Neural cell (in vitro differentiated cells): ENCODE measurements at regions not wholly inside any gene's neighbourhood (a gene's known extent, or its start where the extent isn't known, plus 50 kb on each side); places are given as distances from the start of the nearest gene placed in this dataset.
"Not testable (repeated sequence)": the region's sequence is repeated elsewhere in the genome, so short reads cannot be mapped to it uniquely, and the experiment has no call there.

Source experiments
- H2AFZ ChIP-seq: fragments of 200-600, 300-800 bp; sonication (generic), shearing (Covaris generic); 2 replicates; pipeline ENCODE4 v1.6.0; 2014; ENCODE audit warnings: low read depth, mild to moderate bottlenecking, antibody characterized with exemption, low read length, moderate library complexity
- H3F3A ChIP-seq: fragments of 200-600 bp; shearing (Covaris generic); 2 replicates; pipeline ENCODE4 v1.6.1; 2016; ENCODE audit warnings: mild to moderate bottlenecking, moderate library complexity, mixed read lengths, antibody characterized with exemption, low read length; ENCODE audit not compliant: insufficient read depth, poor library complexity, severe bottlenecking
- H3K27ac ChIP-seq: fragments of 200-600, 300-800 bp; sonication (generic), shearing (Covaris generic); 2 replicates; pipeline ENCODE4 v1.5.1; 2014; ENCODE audit warnings: mild to moderate bottlenecking, low read length, moderate library complexity
- H3K27me3 ChIP-seq: fragments of 300-800, 200-600 bp; sonication (generic), shearing (Covaris generic); 2 replicates; pipeline ENCODE4 v1.6.0; 2014; ENCODE audit warnings: mild to moderate bottlenecking, low read depth, low read length, moderate library complexity; ENCODE audit not compliant: insufficient read depth
- H3K36me3 ChIP-seq: fragments of 300-800, 200-600 bp; sonication (generic), shearing (Covaris generic); 2 replicates; pipeline ENCODE4 v1.5.1; 2014; ENCODE audit warnings: mild to moderate bottlenecking, antibody characterized with exemption, low read length, moderate library complexity; ENCODE audit not compliant: insufficient read depth
- H3K4me2 ChIP-seq: fragments of 300-800, 200-600 bp; sonication (generic), shearing (Covaris generic); 2 replicates; pipeline ENCODE4 v1.6.0; 2014; ENCODE audit warnings: mild to moderate bottlenecking, low read length
- H3K4me3 ChIP-seq: fragments of 300-800, 200-600 bp; sonication (generic), shearing (Covaris generic); 2 replicates; pipeline ENCODE4 v1.5.1; 2014; ENCODE audit warnings: mild to moderate bottlenecking, low read length, moderate library complexity
- H3K79me2 ChIP-seq: fragments of 200-600 bp; shearing (Covaris generic); replicated peaks from 2 replicates; pipeline ENCODE4 v1.6.0; 2014; ENCODE audit warnings: mild to moderate bottlenecking, low read length, moderate library complexity; ENCODE audit not compliant: insufficient read depth
- H3K9ac ChIP-seq: fragments of 300-800, 200-600 bp; sonication (generic), shearing (Covaris generic); 2 replicates; pipeline ENCODE4 v1.6.1; 2016; ENCODE audit warnings: mild to moderate bottlenecking, low read length, mixed read lengths
- H3K9me2 ChIP-seq: fragments of 200-600 bp; shearing (Covaris generic); 2 replicates; pipeline ENCODE4 v1.6.1; 2016; ENCODE audit warnings: mild to moderate bottlenecking, low read length, mixed read lengths; ENCODE audit not compliant: insufficient read depth
- H3K9me3 ChIP-seq: fragments of 200-600, 300-800 bp; sonication (generic), shearing (Covaris generic); 2 replicates; pipeline ENCODE4 v1.6.1; 2016; ENCODE audit warnings: mild to moderate bottlenecking, mixed run types, low read length, moderate library complexity, mixed read lengths
- H4K20me1 ChIP-seq: fragments of 200-600 bp; shearing (Covaris generic); 2 replicates; pipeline ENCODE4 v1.6.1; 2016; ENCODE audit warnings: mild to moderate bottlenecking, mixed run types; ENCODE audit not compliant: insufficient read depth
- CTCF ChIP-seq: fragments of 450-650 bp; IDR thresholded peaks from 2 replicates; pipeline ENCODE4 v1.5.1; 2014; ENCODE audit warnings: antibody characterized with exemption, mild to moderate bottlenecking, moderate library complexity; ENCODE audit not compliant: poor library complexity, severe bottlenecking
- EP300 ChIP-seq: fragments of 450-650 bp; conservative IDR thresholded peaks from 2 replicates; pipeline ENCODE4 v1.6.1; 2014; ENCODE audit warnings: antibody characterized with exemption, mild to moderate bottlenecking, moderate library complexity; ENCODE audit not compliant: poor library complexity, severe bottlenecking
- EZH2 ChIP-seq: fragments of 200-600, 300-800 bp; shearing (Covaris generic), sonication (generic); IDR thresholded peaks from 2 replicates; pipeline ENCODE4 v1.6.1; 2014; ENCODE audit warnings: antibody characterized with exemption, low read length, borderline replicate concordance, mild to moderate bottlenecking; ENCODE audit not compliant: insufficient read depth, poor library complexity, severe bottlenecking
- MXI1 ChIP-seq: fragments of 450-650 bp; conservative IDR thresholded peaks from 2 replicates; pipeline ENCODE4 v1.6.1; 2014; ENCODE audit warnings: antibody characterized with exemption, mild to moderate bottlenecking; ENCODE audit not compliant: poor library complexity, severe bottlenecking
- POLR2AphosphoS5 ChIP-seq: IDR thresholded peaks from 2 replicates; pipeline ENCODE4 v1.6.1; 2012
- RAD21 ChIP-seq: fragments of 450-650 bp; conservative IDR thresholded peaks from 2 replicates; pipeline ENCODE4 v1.6.1; 2014; ENCODE audit warnings: antibody characterized with exemption, mild to moderate bottlenecking, moderate library complexity
- REST ChIP-seq: IDR thresholded peaks from 2 replicates; pipeline ENCODE4 v1.6.1; 2012; ENCODE audit warnings: borderline replicate concordance
- SMC3 ChIP-seq: fragments of 450-650 bp; conservative IDR thresholded peaks from 2 replicates; pipeline ENCODE4 v1.6.1; 2014; ENCODE audit warnings: antibody characterized with exemption, mild to moderate bottlenecking, moderate library complexity; ENCODE audit not compliant: poor library complexity
- TAF1 ChIP-seq: IDR thresholded peaks from 2 replicates; pipeline ENCODE4 v1.6.1; 2012; ENCODE audit warnings: low read depth

DNA sequence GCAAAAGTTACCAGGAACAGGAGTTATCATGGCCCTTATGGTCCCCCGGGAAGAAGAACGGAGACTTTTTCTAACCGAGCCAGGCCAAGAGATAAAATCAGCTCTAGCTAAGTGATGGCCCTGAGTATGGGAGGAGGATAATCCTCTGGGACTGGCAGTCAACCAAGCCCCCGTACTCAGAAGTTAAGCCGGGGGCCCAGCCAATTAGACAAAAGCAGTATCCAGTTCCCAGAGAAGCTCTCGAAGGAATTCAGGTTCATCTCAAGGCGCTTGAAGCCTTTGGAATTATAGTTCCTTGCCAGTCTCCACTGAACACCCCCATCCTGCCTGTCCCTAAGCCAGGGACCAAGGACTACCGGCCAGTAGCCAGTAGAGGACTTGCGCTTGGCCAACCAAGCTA lies 365.3 kb upstream of the TCF4 start (continued):
- TF ChIP-seq EZH2 (no peak), TAF1 (no peak)

- not testable (repeated sequence) for H3K4me3 ChIP-seq, H4K20me1 ChIP-seq, H3K9me3 ChIP-seq, H3K27ac ChIP-seq, H3K27me3 ChIP-seq, H3K36me3 ChIP-seq, H3K9me2 ChIP-seq, H3K79me2 ChIP-seq, H3K4me2 ChIP-seq, H3K9ac ChIP-seq, H2AFZ ChIP-seq, H3F3A ChIP-seq
These were observed 363.7 kb upstream of the TCF4 start for GRCh38 chr18:55951738-55952137.

DNA sequence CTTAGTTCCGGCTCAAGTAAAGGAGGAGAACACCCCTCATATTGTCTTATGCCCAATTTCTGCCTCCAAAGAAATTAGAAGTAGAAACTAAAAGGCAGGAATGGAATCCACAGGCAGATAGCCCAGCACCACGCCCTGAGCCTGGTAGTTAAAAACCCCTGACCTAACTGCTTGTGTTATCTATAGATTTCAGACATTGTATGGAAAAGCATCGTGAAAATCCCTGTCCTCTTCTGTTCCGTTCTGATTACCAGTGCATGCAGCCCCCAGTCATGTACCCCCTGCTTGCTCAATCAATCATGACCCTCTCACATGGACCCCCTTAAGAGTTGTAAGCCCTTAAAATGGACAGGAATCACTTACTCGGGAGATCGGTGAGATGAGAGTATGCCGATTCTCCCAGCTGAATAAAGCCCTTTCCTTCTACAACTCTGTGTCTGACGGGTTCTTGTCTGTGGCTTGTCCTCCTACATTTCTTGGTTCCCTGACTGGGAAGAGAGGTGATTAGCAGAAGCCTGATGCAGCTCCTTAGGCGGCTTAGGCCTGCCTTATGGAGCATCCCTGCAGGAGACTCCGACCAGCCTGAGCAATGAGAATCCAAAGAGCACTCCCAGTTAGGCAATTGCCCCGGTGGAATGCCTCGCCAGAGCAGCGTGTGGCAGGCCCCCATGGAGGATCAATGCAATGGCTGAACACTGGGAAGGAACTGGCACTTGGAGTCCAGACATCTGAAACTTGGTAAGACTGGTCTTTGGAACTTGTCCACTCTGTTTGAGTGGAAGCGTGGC lies 362.6 kb upstream of the TCF4 start:
- no peak overlapping the region for H3K27ac ChIP-seq
- no peak for TF ChIP-seq EZH2
- TF ChIP-seq POLR2AphosphoS5, result no peak
- H3K27me3 ChIP-seq, result no peaks in the 10 kb centered on the region
- no peaks in the 10 kb centered on the region for H3K36me3 ChIP-seq
- H3K79me2 ChIP-seq, result no peaks in the 10 kb centered on the region
- no peaks in the 10 kb centered on the region for H3K9me2 ChIP-seq
- H3K4me2 ChIP-seq, result no peak overlapping the region
- H3K9me3 ChIP-seq, result no peaks in the 10 kb centered on the region
- H4K20me1 ChIP-seq, result no peaks in the 10 kb centered on the region
- H3F3A ChIP-seq, result no peaks in the 10 kb centered on the region
- H2AFZ ChIP-seq, result no peak overlapping the region
- no peak overlapping the region for H3K9ac ChIP-seq
- no peak overlapping the region for H3K4me3 ChIP-seq

- no peak for TF ChIP-seq RAD21
- TF ChIP-seq MXI1, result no peak
- TF ChIP-seq SMC3, result no peak
- TF ChIP-seq REST, result no peak
- TF ChIP-seq CTCF, result no peak
- TF ChIP-seq TAF1, result no peak
- no peak for TF ChIP-seq EZH2
- no peak for TF ChIP-seq EP300
- TF ChIP-seq POLR2AphosphoS5, result no peak
- H3K9me2 ChIP-seq, result no peaks in the 10 kb centered on the region
- H3F3A ChIP-seq, result no peaks in the 10 kb centered on the region
- H3K9me3 ChIP-seq, result peaks cover 4% of the 10 kb centered on the region
- H3K79me2 ChIP-seq, result no peaks in the 10 kb centered on the region
- H3K36me3 ChIP-seq, result no peaks in the 10 kb centered on the region
- H3K4me3 ChIP-seq, result no peak overlapping the region
- H3K27ac ChIP-seq, result no peak overlapping the region
- H3K4me2 ChIP-seq, result no peak overlapping the region
- no peak overlapping the region for H3K9ac ChIP-seq
- no peaks in the 10 kb centered on the region for H4K20me1 ChIP-seq
- H2AFZ ChIP-seq, result no peak overlapping the region
- no peaks in the 10 kb centered on the region for H3K27me3 ChIP-seq
These were observed 346.8 kb upstream of the TCF4 start for GRCh38 chr18:55934821-55935220.
